ENCODE measurements at regions not wholly inside any gene's neighbourhood (a gene's known extent, or its start where the extent isn't known, plus 50 kb on each side); places are given as distances from the start of the nearest gene placed in this dataset.

- TF ChIP-seq, protein P1, sequence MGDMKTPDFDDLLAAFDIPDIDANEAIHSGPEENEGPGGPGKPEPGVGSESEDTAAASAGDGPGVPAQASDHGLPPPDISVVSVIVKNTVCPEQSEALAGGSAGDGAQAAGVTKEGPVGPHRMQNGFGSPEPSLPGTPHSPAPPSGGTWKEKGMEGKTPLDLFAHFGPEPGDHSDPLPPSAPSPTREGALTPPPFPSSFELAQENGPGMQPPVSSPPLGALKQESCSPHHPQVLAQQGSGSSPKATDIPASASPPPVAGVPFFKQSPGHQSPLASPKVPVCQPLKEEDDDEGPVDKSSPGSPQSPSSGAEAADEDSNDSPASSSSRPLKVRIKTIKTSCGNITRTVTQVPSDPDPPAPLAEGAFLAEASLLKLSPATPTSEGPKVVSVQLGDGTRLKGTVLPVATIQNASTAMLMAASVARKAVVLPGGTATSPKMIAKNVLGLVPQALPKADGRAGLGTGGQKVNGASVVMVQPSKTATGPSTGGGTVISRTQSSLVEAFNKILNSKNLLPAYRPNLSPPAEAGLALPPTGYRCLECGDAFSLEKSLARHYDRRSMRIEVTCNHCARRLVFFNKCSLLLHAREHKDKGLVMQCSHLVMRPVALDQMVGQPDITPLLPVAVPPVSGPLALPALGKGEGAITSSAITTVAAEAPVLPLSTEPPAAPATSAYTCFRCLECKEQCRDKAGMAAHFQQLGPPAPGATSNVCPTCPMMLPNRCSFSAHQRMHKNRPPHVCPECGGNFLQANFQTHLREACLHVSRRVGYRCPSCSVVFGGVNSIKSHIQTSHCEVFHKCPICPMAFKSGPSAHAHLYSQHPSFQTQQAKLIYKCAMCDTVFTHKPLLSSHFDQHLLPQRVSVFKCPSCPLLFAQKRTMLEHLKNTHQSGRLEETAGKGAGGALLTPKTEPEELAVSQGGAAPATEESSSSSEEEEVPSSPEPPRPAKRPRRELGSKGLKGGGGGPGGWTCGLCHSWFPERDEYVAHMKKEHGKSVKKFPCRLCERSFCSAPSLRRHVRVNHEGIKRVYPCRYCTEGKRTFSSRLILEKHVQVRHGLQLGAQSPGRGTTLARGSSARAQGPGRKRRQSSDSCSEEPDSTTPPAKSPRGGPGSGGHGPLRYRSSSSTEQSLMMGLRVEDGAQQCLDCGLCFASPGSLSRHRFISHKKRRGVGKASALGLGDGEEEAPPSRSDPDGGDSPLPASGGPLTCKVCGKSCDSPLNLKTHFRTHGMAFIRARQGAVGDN (CRISPR knock-in tag; IDR thresholded peaks at IDR 0.05): peak; percentile 95
- TF ChIP-seq HOXA3 (CRISPR knock-in tag; IDR thresholded peaks at IDR 0.05) (peak; percentile 79; the same call in 1 of the 2 replicates), ZNF280B (CRISPR knock-in tag; IDR thresholded peaks at IDR 0.05; ENCODE audit: borderline replicate concordance) (peak; percentile 20; the same call in 1 of the 2 replicates), ZNF747 (CRISPR knock-in tag; IDR thresholded peaks at IDR 0.05; ENCODE audit: borderline replicate concordance) (peak; percentile 55; the same call in 1 of the 2 replicates), ZNF710 (CRISPR knock-in tag; IDR thresholded peaks at IDR 0.05; ENCODE audit: borderline replicate concordance) (peak; percentile 62; the same call in 1 of the 2 replicates), CREM (IDR thresholded peaks at IDR 0.05) (peak; percentile 49; the same call in 1 of the 2 replicates), CREM (CRISPR knock-in tag; IDR thresholded peaks at IDR 0.05) (no peak), MXI1 (IDR thresholded peaks at IDR 0.05; ENCODE audit: borderline replicate concordance, low read depth, low read length) (peak; percentile 65; the same call in 1 of the 3 replicates), ZNF713 (CRISPR knock-in tag; IDR thresholded peaks at IDR 0.05) (peak; percentile 96), CEBPG (CRISPR knock-in tag; IDR thresholded peaks at IDR 0.05) (0 out of 2 replicates have a peak, but pooled peaks have one; percentile 32), NFKB2 (CRISPR knock-in tag; IDR thresholded peaks at IDR 0.05; ENCODE audit: borderline replicate concordance) (no peak), ZMYM3 (CRISPR knock-in tag; IDR thresholded peaks at IDR 0.05) (peak; percentile 76), ZSCAN29 (CRISPR knock-in tag; conservative IDR thresholded peaks at IDR 0.05) (0 out of 2 replicates have a peak, but pooled peaks have one; percentile 68)
- TF ChIP-seq, protein P2, sequence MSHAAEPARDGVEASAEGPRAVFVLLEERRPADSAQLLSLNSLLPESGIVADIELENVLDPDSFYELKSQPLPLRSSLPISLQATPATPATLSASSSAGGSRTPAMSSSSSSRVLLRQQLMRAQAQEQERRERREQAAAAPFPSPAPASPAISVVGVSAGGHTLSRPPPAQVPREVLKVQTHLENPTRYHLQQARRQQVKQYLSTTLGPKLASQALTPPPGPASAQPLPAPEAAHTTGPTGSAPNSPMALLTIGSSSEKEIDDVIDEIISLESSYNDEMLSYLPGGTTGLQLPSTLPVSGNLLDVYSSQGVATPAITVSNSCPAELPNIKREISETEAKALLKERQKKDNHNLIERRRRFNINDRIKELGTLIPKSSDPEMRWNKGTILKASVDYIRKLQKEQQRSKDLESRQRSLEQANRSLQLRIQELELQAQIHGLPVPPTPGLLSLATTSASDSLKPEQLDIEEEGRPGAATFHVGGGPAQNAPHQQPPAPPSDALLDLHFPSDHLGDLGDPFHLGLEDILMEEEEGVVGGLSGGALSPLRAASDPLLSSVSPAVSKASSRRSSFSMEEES (CRISPR knock-in tag; IDR thresholded peaks at IDR 0.05): peak; percentile 64; the same call in 1 of the 2 replicates
- TF ChIP-seq, protein P3, sequence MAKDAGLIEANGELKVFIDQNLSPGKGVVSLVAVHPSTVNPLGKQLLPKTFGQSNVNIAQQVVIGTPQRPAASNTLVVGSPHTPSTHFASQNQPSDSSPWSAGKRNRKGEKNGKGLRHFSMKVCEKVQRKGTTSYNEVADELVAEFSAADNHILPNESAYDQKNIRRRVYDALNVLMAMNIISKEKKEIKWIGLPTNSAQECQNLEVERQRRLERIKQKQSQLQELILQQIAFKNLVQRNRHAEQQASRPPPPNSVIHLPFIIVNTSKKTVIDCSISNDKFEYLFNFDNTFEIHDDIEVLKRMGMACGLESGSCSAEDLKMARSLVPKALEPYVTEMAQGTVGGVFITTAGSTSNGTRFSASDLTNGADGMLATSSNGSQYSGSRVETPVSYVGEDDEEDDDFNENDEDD (CRISPR knock-in tag; IDR thresholded peaks at IDR 0.05; ENCODE audit: borderline replicate concordance): no peak
- TF ChIP-seq, protein P4, sequence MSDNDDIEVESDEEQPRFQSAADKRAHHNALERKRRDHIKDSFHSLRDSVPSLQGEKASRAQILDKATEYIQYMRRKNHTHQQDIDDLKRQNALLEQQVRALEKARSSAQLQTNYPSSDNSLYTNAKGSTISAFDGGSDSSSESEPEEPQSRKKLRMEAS (IDR thresholded peaks at IDR 0.05): peak; percentile 64; the same call in 1 of the 2 replicates
Observed at GRCh38 chr6:43954311-43955131, 172.7 kb downstream of the MRPL14 start (continued).
